ENCODE measurements at regions not wholly inside any gene's neighbourhood (a gene's known extent, or its start where the extent isn't known, plus 50 kb on each side); places are given as distances from the start of the nearest gene placed in this dataset.

DNA sequence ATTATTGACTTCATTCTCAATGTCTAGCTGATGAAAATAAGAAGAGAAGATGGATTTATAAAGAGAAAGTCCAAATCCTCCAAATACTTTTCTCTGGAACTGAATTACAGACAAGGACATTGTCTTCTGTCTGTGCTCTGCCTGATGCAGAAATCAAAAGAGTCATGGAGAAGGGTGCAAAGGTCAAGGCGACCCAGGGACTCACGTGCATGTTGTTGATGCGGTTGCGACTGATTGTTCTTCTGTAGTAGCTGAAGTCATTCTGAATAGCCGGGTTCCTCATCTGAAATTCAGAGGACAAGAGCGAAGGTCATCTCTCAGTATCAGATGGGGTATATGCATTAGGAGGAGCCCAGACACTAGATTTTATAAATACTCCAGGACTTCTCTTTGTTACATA lies 104.4 kb downstream of the CYRIA start:
- no peak for TF ChIP-seq SP1 (IDR thresholded peaks at IDR 0.05)
- no peak for TF ChIP-seq NFRKB (IDR thresholded peaks at IDR 0.05)
- TF ChIP-seq SUZ12 (IDR thresholded peaks at IDR 0.05), result no peak
- TF ChIP-seq TARDBP (IDR thresholded peaks at IDR 0.05), result no peak
- TF ChIP-seq BHLHE40 (IDR thresholded peaks at IDR 0.05; ENCODE audit: borderline replicate concordance), result no peak
- TF ChIP-seq FOXM1 (IDR thresholded peaks at IDR 0.05; ENCODE audit: borderline replicate concordance), result no peak
- no peak for TF ChIP-seq FOXK2 (IDR thresholded peaks at IDR 0.05)
